GM21367 (cell line): ENCODE measurements at regions not wholly inside any gene's neighbourhood (a gene's known extent, or its start where the extent isn't known, plus 50 kb on each side); places are given as distances from the start of the nearest gene placed in this dataset.

Experiments used
- ATAC-seq: cut with Tn5 transposase; IDR thresholded peaks from one replicate; pipeline ENCODE4 v1.9.1; 2021; ENCODE audit not compliant: unreplicated experiment

- ATAC-seq = no peak
Measured at GRCh38 chr14:85402569-85403162, 127.3 kb upstream of the FLRT2 start.

GRCh38 chr14:85409481-85410210 lies 120.3 kb upstream of the FLRT2 start:
- no peak for ATAC-seq

- no peak for ATAC-seq
Measured at GRCh38 chr14:85412756-85413155, 117.2 kb upstream of the FLRT2 start.

- ATAC-seq = no peak
Measured at GRCh38 chr14:85413836-85414526, 116.0 kb upstream of the FLRT2 start.

- ATAC-seq = no peak
Measured at GRCh38 chr14:85415015-85415712, 114.8 kb upstream of the FLRT2 start.

GRCh38 chr14:85416771-85417170 lies 113.2 kb upstream of the FLRT2 start:
- ATAC-seq = no peak

GRCh38 chr14:85417396-85417795 lies 112.5 kb upstream of the FLRT2 start:
- ATAC-seq = no peak

GRCh38 chr14:85418721-85419120 lies 111.2 kb upstream of the FLRT2 start:
- ATAC-seq = no peak

- no peak for ATAC-seq
Measured at GRCh38 chr14:85420278-85420677, 109.7 kb upstream of the FLRT2 start.

- no peak for ATAC-seq
Measured at GRCh38 chr14:85420707-85421106, 109.2 kb upstream of the FLRT2 start.

GRCh38 chr14:85421186-85421877 lies 108.6 kb upstream of the FLRT2 start:
- no peak for ATAC-seq

GRCh38 chr14:85423889-85424288 lies 106.1 kb upstream of the FLRT2 start:
- no peak for ATAC-seq

- ATAC-seq = no peak
Measured at GRCh38 chr14:85425507-85425906, 104.4 kb upstream of the FLRT2 start.

GRCh38 chr14:85426068-85426935 lies 103.6 kb upstream of the FLRT2 start:
- no peak for ATAC-seq

- ATAC-seq = no peak
Measured at GRCh38 chr14:85428926-85429325, 101.0 kb upstream of the FLRT2 start.

- no peak for ATAC-seq
Measured at GRCh38 chr14:85437148-85437547, 92.8 kb upstream of the FLRT2 start.

- no peak for ATAC-seq
Measured at GRCh38 chr14:85438001-85438400, 91.9 kb upstream of the FLRT2 start.

GRCh38 chr14:85438481-85438942 lies 91.4 kb upstream of the FLRT2 start:
- ATAC-seq = no peak

- no peak for ATAC-seq
Measured at GRCh38 chr14:85439696-85440328, 90.1 kb upstream of the FLRT2 start.
